GM23338 (cell line): ENCODE measurements at regions not wholly inside any gene's neighbourhood (a gene's known extent, or its start where the extent isn't known, plus 50 kb on each side); places are given as distances from the start of the nearest gene placed in this dataset.

Source experiments
- ATAC-seq: fragments of 200-7000 bp; cut with Tn5 transposase; 3 replicates; pipeline ENCODE4 v1.9.1; 2020
- DNase-seq: peaks from one replicate; pipeline ENCODE4 v3.0.0-alpha.2; 2015; ENCODE audit warnings: low spot score
- H2AFZ ChIP-seq: fragments of 200-600 bp; sonication (generic); 2 replicates; pipeline ENCODE4 v1.8.0; 2016; ENCODE audit warnings: antibody characterized with exemption, mild to moderate bottlenecking, moderate library complexity
- H3F3A ChIP-seq: fragments of 200-600 bp; sonication (generic); replicated peaks from 2 replicates; pipeline ENCODE4 v1.8.0; 2017; ENCODE audit warnings: antibody characterized with exemption, mixed run types, low read depth
- H3K27ac ChIP-seq: fragments of 200-600 bp; sonication (generic); 2 replicates; pipeline ENCODE4 v1.6.1; 2016; ENCODE audit warnings: low read depth
- H3K27me3 ChIP-seq: fragments of 200-600 bp; sonication (generic); 2 replicates; pipeline ENCODE4 v1.8.0; 2016; ENCODE audit warnings: mild to moderate bottlenecking, mixed run types, moderate library complexity; ENCODE audit not compliant: insufficient read depth
- H3K36me3 ChIP-seq: fragments of 200-600 bp; sonication (generic); 2 replicates; pipeline ENCODE4 v1.8.0; 2016; ENCODE audit warnings: mild to moderate bottlenecking; ENCODE audit not compliant: insufficient read depth
- H3K4me1 ChIP-seq: fragments of 200-600 bp; sonication (generic); 2 replicates; pipeline ENCODE4 v1.8.0; 2016; ENCODE audit warnings: mild to moderate bottlenecking, moderate library complexity; ENCODE audit not compliant: insufficient read depth
- H3K4me2 ChIP-seq: fragments of 200-600 bp; sonication (generic); 2 replicates; pipeline ENCODE4 v1.7.1; 2017; ENCODE audit warnings: mixed run types
- H3K4me3 ChIP-seq: fragments of 200-600 bp; sonication (generic); 2 replicates; pipeline ENCODE4 v1.6.1; 2016; ENCODE audit warnings: mixed run types
- H3K79me2 ChIP-seq: fragments of 200-600 bp; sonication (generic); replicated peaks from 2 replicates; pipeline ENCODE4 v1.8.0; 2017; ENCODE audit warnings: mild to moderate bottlenecking; ENCODE audit not compliant: insufficient read depth
- H3K9me2 ChIP-seq: fragments of 200-600 bp; sonication (generic); 2 replicates; pipeline ENCODE4 v1.8.0; 2017; ENCODE audit not compliant: insufficient read depth
- H4K20me1 ChIP-seq: fragments of 200-600 bp; sonication (generic); replicated peaks from 2 replicates; pipeline ENCODE4 v1.8.0; 2017; ENCODE audit warnings: mild to moderate bottlenecking; ENCODE audit not compliant: insufficient read depth
- H3K27ac Mint-ChIP-seq: 2 replicates; pipeline ENCODE4 v1.8.0; 2020; ENCODE audit warnings: inconsistent platforms, mild to moderate bottlenecking, moderate library complexity, mixed read lengths
- H3K27me3 Mint-ChIP-seq: 3 replicates; pipeline ENCODE4 v1.8.0; 2022; ENCODE audit warnings: low read depth, mild to moderate bottlenecking, moderate library complexity, mixed read lengths, inconsistent platforms; ENCODE audit not compliant: insufficient read depth, poor library complexity
- H3K36me3 Mint-ChIP-seq: 3 replicates; pipeline ENCODE4 v1.8.0; 2021; ENCODE audit warnings: low read depth, mild to moderate bottlenecking, inconsistent platforms, moderate library complexity, mixed read lengths
- H3K4me1 Mint-ChIP-seq: 3 replicates; pipeline ENCODE4 v1.8.0; 2020; ENCODE audit warnings: mild to moderate bottlenecking, inconsistent platforms, mixed read lengths
- H3K4me3 Mint-ChIP-seq: 3 replicates; pipeline ENCODE4 v1.8.0; 2021; ENCODE audit warnings: moderate library complexity, mild to moderate bottlenecking, inconsistent platforms, mixed read lengths
- H3K9me3 Mint-ChIP-seq: 3 replicates; pipeline ENCODE4 v1.8.0; 2020; ENCODE audit warnings: moderate library complexity, mild to moderate bottlenecking, inconsistent platforms, mixed read lengths
- CREB1 ChIP-seq: fragments of 250-450 bp; sonication (Bioruptor Pico); IDR thresholded peaks from 2 replicates; pipeline ENCODE4 v1.5.0; 2020; ENCODE audit warnings: low read depth, mild to moderate bottlenecking, moderate library complexity
- EZH2 ChIP-seq: fragments of 200-600 bp; sonication (generic); IDR thresholded peaks from one replicate; pipeline ENCODE4 v1.8.0; 2017; ENCODE audit warnings: antibody characterized with exemption, mild to moderate bottlenecking, low read depth; ENCODE audit not compliant: unreplicated experiment
- EZH2phosphoT487 ChIP-seq: fragments of 200-600 bp; sonication (generic); IDR thresholded peaks from one replicate; pipeline ENCODE4 v1.8.1; 2018; ENCODE audit warnings: antibody characterized with exemption; ENCODE audit not compliant: unreplicated experiment
- JUNB ChIP-seq: IDR thresholded peaks from one replicate; pipeline ENCODE4 v1.6.1; 2016; ENCODE audit warnings: antibody characterized with exemption; ENCODE audit not compliant: unreplicated experiment
- NANOG ChIP-seq: IDR thresholded peaks from 2 replicates; pipeline ENCODE4 v1.6.1; 2016; ENCODE audit warnings: antibody characterized with exemption, borderline replicate concordance
- POLR2AphosphoS5 ChIP-seq: IDR thresholded peaks from 2 replicates; pipeline ENCODE4 v1.6.1; 2016; ENCODE audit warnings: antibody characterized with exemption, low read depth
- STAT1 ChIP-seq: IDR thresholded peaks from one replicate; pipeline ENCODE4 v1.6.1; 2016; ENCODE audit warnings: antibody characterized with exemption; ENCODE audit not compliant: unreplicated experiment
- ZNF114 ChIP-seq: fragments of 250-450 bp; sonication (Bioruptor Pico); IDR thresholded peaks from 2 replicates; pipeline ENCODE4 v1.5.0; 2020; ENCODE audit warnings: mild to moderate bottlenecking, moderate library complexity
- ZNF331 ChIP-seq: fragments of 250-450 bp; sonication (Bioruptor Pico); IDR thresholded peaks from 2 replicates; pipeline ENCODE4 v1.5.0; 2020; ENCODE audit warnings: low read depth, mild to moderate bottlenecking, moderate library complexity
- TF ChIP-seq, protein P1 (sequence below): IDR thresholded peaks from one replicate; pipeline ENCODE4 v1.6.1; 2018; ENCODE audit warnings: antibody characterized with exemption; ENCODE audit not compliant: unreplicated experiment
- TF ChIP-seq, protein P2 (sequence below): fragments of 250-450 bp; sonication (Bioruptor Pico); IDR thresholded peaks from 2 replicates; pipeline ENCODE4 v1.5.0; 2020; ENCODE audit warnings: mild to moderate bottlenecking, moderate library complexity
- TF ChIP-seq, protein P3 (sequence below): IDR thresholded peaks from 2 replicates; pipeline ENCODE4 v1.6.1; 2016; ENCODE audit warnings: antibody characterized with exemption
- TF ChIP-seq, protein P4 (sequence below), 2 experiments: fragments of 200-600 bp in 1 of 2; sonication (generic) in 1 of 2; conservative IDR thresholded peaks; 2 replicates each; pipeline versions ENCODE4 v1.5.1 to v1.6.1; 2016 to 2017; ENCODE audit warnings: antibody characterized with exemption in 2 of 2, low read depth in 2 of 2, mild to moderate bottlenecking in 2 of 2, moderate library complexity in 1 of 2

DNA sequence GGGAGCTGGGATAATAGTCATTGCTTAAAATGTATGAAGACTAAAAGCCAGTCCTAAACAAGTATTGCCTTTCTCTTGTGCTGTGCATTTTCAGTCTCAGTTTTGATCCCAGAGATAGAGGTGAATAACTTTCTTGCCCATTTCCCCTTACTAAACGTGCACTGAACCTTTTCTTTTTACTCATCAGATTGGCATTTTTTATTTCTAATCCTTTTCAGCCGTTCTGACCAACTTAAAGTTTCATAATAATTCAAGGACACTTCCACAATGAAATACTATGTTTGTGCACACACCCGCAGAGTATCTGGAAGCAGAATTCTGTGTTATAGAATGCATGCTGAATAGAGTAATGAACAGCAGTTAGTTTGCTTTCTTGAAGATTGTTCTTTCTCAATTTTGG is 343.6 kb downstream of the LRRC70 start:
- H3K79me2 ChIP-seq = no peaks in the 10 kb centered on the region
- DNase-seq (no peak), ATAC-seq (no peak)
- no peaks in the 10 kb centered on the region for H3K4me1 Mint-ChIP-seq
- H3K4me1 ChIP-seq = no peaks in the 10 kb centered on the region
- TF ChIP-seq STAT1 (no peak), CREB1 (CRISPR knock-in tag) (no peak), EZH2 (no peak), EZH2phosphoT487 (no peak), ZNF114 (CRISPR knock-in tag) (no peak), POLR2AphosphoS5 (no peak), ZNF331 (no peak), NANOG (no peak), JUNB (no peak)
- TF ChIP-seq, protein P1, sequence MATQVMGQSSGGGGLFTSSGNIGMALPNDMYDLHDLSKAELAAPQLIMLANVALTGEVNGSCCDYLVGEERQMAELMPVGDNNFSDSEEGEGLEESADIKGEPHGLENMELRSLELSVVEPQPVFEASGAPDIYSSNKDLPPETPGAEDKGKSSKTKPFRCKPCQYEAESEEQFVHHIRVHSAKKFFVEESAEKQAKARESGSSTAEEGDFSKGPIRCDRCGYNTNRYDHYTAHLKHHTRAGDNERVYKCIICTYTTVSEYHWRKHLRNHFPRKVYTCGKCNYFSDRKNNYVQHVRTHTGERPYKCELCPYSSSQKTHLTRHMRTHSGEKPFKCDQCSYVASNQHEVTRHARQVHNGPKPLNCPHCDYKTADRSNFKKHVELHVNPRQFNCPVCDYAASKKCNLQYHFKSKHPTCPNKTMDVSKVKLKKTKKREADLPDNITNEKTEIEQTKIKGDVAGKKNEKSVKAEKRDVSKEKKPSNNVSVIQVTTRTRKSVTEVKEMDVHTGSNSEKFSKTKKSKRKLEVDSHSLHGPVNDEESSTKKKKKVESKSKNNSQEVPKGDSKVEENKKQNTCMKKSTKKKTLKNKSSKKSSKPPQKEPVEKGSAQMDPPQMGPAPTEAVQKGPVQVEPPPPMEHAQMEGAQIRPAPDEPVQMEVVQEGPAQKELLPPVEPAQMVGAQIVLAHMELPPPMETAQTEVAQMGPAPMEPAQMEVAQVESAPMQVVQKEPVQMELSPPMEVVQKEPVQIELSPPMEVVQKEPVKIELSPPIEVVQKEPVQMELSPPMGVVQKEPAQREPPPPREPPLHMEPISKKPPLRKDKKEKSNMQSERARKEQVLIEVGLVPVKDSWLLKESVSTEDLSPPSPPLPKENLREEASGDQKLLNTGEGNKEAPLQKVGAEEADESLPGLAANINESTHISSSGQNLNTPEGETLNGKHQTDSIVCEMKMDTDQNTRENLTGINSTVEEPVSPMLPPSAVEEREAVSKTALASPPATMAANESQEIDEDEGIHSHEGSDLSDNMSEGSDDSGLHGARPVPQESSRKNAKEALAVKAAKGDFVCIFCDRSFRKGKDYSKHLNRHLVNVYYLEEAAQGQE = no peak
- TF ChIP-seq, protein P2, sequence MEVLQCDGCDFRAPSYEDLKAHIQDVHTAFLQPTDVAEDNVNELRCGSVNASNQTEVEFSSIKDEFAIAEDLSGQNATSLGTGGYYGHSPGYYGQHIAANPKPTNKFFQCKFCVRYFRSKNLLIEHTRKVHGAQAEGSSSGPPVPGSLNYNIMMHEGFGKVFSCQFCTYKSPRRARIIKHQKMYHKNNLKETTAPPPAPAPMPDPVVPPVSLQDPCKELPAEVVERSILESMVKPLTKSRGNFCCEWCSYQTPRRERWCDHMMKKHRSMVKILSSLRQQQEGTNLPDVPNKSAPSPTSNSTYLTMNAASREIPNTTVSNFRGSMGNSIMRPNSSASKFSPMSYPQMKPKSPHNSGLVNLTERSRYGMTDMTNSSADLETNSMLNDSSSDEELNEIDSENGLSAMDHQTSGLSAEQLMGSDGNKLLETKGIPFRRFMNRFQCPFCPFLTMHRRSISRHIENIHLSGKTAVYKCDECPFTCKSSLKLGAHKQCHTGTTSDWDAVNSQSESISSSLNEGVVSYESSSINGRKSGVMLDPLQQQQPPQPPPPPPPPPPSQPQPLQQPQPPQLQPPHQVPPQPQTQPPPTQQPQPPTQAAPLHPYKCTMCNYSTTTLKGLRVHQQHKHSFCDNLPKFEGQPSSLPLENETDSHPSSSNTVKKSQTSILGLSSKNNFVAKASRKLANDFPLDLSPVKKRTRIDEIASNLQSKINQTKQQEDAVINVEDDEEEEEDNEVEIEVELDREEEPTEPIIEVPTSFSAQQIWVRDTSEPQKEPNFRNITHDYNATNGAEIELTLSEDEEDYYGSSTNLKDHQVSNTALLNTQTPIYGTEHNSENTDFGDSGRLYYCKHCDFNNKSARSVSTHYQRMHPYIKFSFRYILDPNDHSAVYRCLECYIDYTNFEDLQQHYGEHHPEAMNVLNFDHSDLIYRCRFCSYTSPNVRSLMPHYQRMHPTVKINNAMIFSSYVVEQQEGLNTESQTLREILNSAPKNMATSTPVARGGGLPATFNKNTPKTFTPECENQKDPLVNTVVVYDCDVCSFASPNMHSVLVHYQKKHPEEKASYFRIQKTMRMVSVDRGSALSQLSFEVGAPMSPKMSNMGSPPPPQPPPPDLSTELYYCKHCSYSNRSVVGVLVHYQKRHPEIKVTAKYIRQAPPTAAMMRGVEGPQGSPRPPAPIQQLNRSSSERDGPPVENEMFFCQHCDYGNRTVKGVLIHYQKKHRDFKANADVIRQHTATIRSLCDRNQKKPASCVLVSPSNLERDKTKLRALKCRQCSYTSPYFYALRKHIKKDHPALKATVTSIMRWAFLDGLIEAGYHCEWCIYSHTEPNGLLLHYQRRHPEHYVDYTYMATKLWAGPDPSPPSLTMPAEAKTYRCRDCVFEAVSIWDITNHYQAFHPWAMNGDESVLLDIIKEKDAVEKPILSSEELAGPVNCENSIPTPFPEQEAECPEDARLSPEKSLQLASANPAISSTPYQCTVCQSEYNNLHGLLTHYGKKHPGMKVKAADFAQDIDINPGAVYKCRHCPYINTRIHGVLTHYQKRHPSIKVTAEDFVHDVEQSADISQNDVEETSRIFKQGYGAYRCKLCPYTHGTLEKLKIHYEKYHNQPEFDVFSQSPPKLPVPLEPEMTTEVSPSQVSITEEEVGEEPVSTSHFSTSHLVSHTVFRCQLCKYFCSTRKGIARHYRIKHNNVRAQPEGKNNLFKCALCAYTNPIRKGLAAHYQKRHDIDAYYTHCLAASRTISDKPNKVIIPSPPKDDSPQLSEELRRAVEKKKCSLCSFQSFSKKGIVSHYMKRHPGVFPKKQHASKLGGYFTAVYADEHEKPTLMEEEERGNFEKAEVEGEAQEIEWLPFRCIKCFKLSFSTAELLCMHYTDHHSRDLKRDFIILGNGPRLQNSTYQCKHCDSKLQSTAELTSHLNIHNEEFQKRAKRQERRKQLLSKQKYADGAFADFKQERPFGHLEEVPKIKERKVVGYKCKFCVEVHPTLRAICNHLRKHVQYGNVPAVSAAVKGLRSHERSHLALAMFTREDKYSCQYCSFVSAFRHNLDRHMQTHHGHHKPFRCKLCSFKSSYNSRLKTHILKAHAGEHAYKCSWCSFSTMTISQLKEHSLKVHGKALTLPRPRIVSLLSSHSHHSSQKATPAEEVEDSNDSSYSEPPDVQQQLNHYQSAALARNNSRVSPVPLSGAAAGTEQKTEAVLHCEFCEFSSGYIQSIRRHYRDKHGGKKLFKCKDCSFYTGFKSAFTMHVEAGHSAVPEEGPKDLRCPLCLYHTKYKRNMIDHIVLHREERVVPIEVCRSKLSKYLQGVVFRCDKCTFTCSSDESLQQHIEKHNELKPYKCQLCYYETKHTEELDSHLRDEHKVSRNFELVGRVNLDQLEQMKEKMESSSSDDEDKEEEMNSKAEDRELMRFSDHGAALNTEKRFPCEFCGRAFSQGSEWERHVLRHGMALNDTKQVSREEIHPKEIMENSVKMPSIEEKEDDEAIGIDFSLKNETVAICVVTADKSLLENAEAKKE (CRISPR knock-in tag) = no peak
- TF ChIP-seq, protein P3, sequence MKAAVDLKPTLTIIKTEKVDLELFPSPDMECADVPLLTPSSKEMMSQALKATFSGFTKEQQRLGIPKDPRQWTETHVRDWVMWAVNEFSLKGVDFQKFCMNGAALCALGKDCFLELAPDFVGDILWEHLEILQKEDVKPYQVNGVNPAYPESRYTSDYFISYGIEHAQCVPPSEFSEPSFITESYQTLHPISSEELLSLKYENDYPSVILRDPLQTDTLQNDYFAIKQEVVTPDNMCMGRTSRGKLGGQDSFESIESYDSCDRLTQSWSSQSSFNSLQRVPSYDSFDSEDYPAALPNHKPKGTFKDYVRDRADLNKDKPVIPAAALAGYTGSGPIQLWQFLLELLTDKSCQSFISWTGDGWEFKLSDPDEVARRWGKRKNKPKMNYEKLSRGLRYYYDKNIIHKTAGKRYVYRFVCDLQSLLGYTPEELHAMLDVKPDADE = no peak
- TF ChIP-seq, protein P4, sequence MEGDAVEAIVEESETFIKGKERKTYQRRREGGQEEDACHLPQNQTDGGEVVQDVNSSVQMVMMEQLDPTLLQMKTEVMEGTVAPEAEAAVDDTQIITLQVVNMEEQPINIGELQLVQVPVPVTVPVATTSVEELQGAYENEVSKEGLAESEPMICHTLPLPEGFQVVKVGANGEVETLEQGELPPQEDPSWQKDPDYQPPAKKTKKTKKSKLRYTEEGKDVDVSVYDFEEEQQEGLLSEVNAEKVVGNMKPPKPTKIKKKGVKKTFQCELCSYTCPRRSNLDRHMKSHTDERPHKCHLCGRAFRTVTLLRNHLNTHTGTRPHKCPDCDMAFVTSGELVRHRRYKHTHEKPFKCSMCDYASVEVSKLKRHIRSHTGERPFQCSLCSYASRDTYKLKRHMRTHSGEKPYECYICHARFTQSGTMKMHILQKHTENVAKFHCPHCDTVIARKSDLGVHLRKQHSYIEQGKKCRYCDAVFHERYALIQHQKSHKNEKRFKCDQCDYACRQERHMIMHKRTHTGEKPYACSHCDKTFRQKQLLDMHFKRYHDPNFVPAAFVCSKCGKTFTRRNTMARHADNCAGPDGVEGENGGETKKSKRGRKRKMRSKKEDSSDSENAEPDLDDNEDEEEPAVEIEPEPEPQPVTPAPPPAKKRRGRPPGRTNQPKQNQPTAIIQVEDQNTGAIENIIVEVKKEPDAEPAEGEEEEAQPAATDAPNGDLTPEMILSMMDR (conservative IDR thresholded peaks at IDR 0.05; ENCODE audit: low read depth in 2 of 2) = no peak
- no peaks in the 10 kb centered on the region for H3F3A ChIP-seq
- H3K4me3 ChIP-seq = no peak overlapping the region
- H3K4me3 Mint-ChIP-seq = no peak overlapping the region
- H3K27me3 Mint-ChIP-seq = no peaks in the 10 kb centered on the region
- no peak overlapping the region for H3K4me2 ChIP-seq
- no peaks in the 10 kb centered on the region for H4K20me1 ChIP-seq
- no peak overlapping the region for H3K27ac Mint-ChIP-seq
- H3K9me2 ChIP-seq = peaks cover 13% of the 10 kb centered on the region
- no peaks in the 10 kb centered on the region for H3K27me3 ChIP-seq
- H3K27ac ChIP-seq = no peak overlapping the region
- no peaks in the 10 kb centered on the region for H3K36me3 ChIP-seq
- no peaks in the 10 kb centered on the region; the same call in 2 of the 3 replicates for H3K9me3 Mint-ChIP-seq
- no peaks in the 10 kb centered on the region for H3K36me3 Mint-ChIP-seq
- H2AFZ ChIP-seq = no peak overlapping the region
